SK-N-SH (cell line): ENCODE measurements at regions not wholly inside any gene's neighbourhood (a gene's known extent, or its start where the extent isn't known, plus 50 kb on each side); places are given as distances from the start of the nearest gene placed in this dataset.

Experiments
- CTCF ChIA-PET: fragments of 300-600, 350-600 bp; formaldehyde crosslinking; extraction: SDS; loops from one replicate; lab custom pipeline; 2021; lab: Yijun Ruan, JAX
- POLR2A ChIA-PET: fragments of 350-600 bp; sonication (Branson Sonifier 250); formaldehyde crosslinking; extraction: SDS; loops from one replicate; lab custom pipeline; 2020; ENCODE audit warnings: antibody characterized with exemption, inconsistent platforms; lab: Yijun Ruan, JAX
- DNase-seq: peaks from one replicate; pipeline ENCODE4 v3.0.0; 2012
- H2AFZ ChIP-seq: fragments of 200-600 bp; sonication (generic); 2 replicates; pipeline ENCODE4 v1.8.1; 2016; ENCODE audit warnings: antibody characterized with exemption, mild to moderate bottlenecking, low read depth
- H3F3A ChIP-seq: fragments of 200-600 bp; sonication (generic); replicated peaks from 2 replicates; pipeline ENCODE3; 2016; ENCODE audit warnings: antibody characterized with exemption, mild to moderate bottlenecking; ENCODE audit not compliant: insufficient read depth
- H3K27ac ChIP-seq, 2 experiments: fragments of 200-500 bp in 1 of 2; fragments of 200-600 bp in 1 of 2; sonication (Bioruptor generic) in 1 of 2; sonication (generic), shearing (Covaris generic) in 1 of 2; 2 replicates each; pipeline versions ENCODE4 v1.5.1 to v1.6.1; 2014 to 2016; ENCODE audit warnings: low read depth in 2 of 2, inconsistent platforms in 1 of 2, low read length in 1 of 2, mild to moderate bottlenecking in 1 of 2, mixed read lengths in 1 of 2
- H3K27me3 ChIP-seq: fragments of 200-600 bp; sonication (generic), shearing (Covaris generic); 2 replicates; pipeline ENCODE4 v1.6.1; 2016; ENCODE audit warnings: mixed run types; ENCODE audit not compliant: insufficient read depth
- H3K36me3 ChIP-seq, 2 experiments: fragments of 200-500 bp in 1 of 2; fragments of 200-600 bp in 1 of 2; sonication (Bioruptor generic) in 1 of 2; sonication (generic) in 1 of 2; replicated peaks in 1 of 2; 2 replicates each; pipeline versions ENCODE3 to v1.5.1; 2014 to 2016; ENCODE audit warnings: low read length in 1 of 2, mild to moderate bottlenecking in 1 of 2; ENCODE audit not compliant: insufficient read depth in 2 of 2, control insufficient read depth in 1 of 2
- H3K4me1 ChIP-seq, 2 experiments: fragments of 200-500 bp in 1 of 2; fragments of 200-600 bp in 1 of 2; sonication (Bioruptor generic) in 1 of 2; sonication (generic), shearing (Covaris generic) in 1 of 2; 2 replicates each; pipeline versions ENCODE4 v1.5.1 to v1.6.1; 2014 to 2016; ENCODE audit warnings: low read depth in 1 of 2, low read length in 1 of 2, mixed run types in 1 of 2; ENCODE audit not compliant: insufficient read depth in 2 of 2, control insufficient read depth in 1 of 2
- H3K4me2 ChIP-seq: fragments of 200-600 bp; sonication (generic), shearing (Covaris generic); 2 replicates; pipeline ENCODE4 v1.6.1; 2017; ENCODE audit warnings: mixed run types
- H3K4me3 ChIP-seq, 2 experiments: fragments of 200-500 bp in 1 of 2; fragments of 200-600 bp in 1 of 2; sonication (Bioruptor generic) in 1 of 2; sonication (generic), shearing (Covaris generic) in 1 of 2; 2 replicates each; pipeline versions ENCODE4 v1.5.1 to v1.8.1; 2014 to 2016; ENCODE audit warnings: low read depth in 2 of 2, inconsistent platforms in 1 of 2, low read length in 1 of 2, mild to moderate bottlenecking in 1 of 2, mixed read lengths in 1 of 2, moderate library complexity in 1 of 2
- H3K79me2 ChIP-seq: fragments of 200-600 bp; sonication (generic); 2 replicates; pipeline ENCODE4 v1.8.1; 2017; ENCODE audit warnings: mild to moderate bottlenecking; ENCODE audit not compliant: insufficient read depth
- H3K9ac ChIP-seq: fragments of 200-600 bp; sonication (generic); 2 replicates; pipeline ENCODE4 v1.6.1; 2017; ENCODE audit warnings: mixed run types
- H3K9me2 ChIP-seq: fragments of 200-600 bp; sonication (generic); 2 replicates; pipeline ENCODE4 v1.6.1; 2017; ENCODE audit warnings: mixed run types
- H3K9me3 ChIP-seq: fragments of 200-600 bp; sonication (generic); 2 replicates; pipeline ENCODE4 v1.6.1; 2017; ENCODE audit warnings: mixed run types, mild to moderate bottlenecking, moderate library complexity
- H4K20me1 ChIP-seq: fragments of 200-600 bp; sonication (generic); 2 replicates; pipeline ENCODE4 v1.6.1; 2017; ENCODE audit warnings: mild to moderate bottlenecking, mixed run types; ENCODE audit not compliant: insufficient read depth
- CHD2 ChIP-seq: fragments of 150-350 bp; IDR thresholded peaks from 2 replicates; pipeline ENCODE4 v1.6.1; 2018; ENCODE audit warnings: low read length; ENCODE audit not compliant: partially characterized antibody
- CTCF ChIP-seq: fragments of 200-600 bp; sonication (generic); IDR thresholded peaks from 2 replicates; pipeline ENCODE4 v1.6.1; 2017; ENCODE audit warnings: antibody characterized with exemption, mild to moderate bottlenecking, moderate library complexity
- EP300 ChIP-seq, 2 experiments: IDR thresholded peaks; 2 replicates each; pipeline versions ENCODE4 v1.4.0 to v1.6.1; 2012; ENCODE audit warnings: borderline replicate concordance in 1 of 2, low read depth in 1 of 2, low read length in 1 of 2
- FOSL2 ChIP-seq: IDR thresholded peaks from 2 replicates; pipeline ENCODE4 v1.4.0; 2012; ENCODE audit warnings: low read depth, mild to moderate bottlenecking, moderate library complexity, borderline replicate concordance
- FOXM1 ChIP-seq: IDR thresholded peaks from 2 replicates; pipeline ENCODE4 v1.4.0; 2012; ENCODE audit warnings: low read depth, mild to moderate bottlenecking
- GATA2 ChIP-seq: sonication (generic); formaldehyde crosslinking; IDR thresholded peaks from 2 replicates; pipeline ENCODE4 v1.5.0; 2020; ENCODE audit warnings: mild to moderate bottlenecking, missing genetic modification reagents
- JUND ChIP-seq: IDR thresholded peaks from 2 replicates; pipeline ENCODE4 v1.4.0; 2012
- POLR2AphosphoS5 ChIP-seq: IDR thresholded peaks from 2 replicates; pipeline ENCODE4 v1.6.1; 2012; ENCODE audit warnings: low read depth, low read length
- REST ChIP-seq: IDR thresholded peaks from 2 replicates; pipeline ENCODE4 v1.6.1; 2012; ENCODE audit warnings: mild to moderate bottlenecking, low read depth, low read length, moderate library complexity
- RFX5 ChIP-seq: IDR thresholded peaks from 2 replicates; pipeline ENCODE4 v1.6.1; 2012; ENCODE audit warnings: mild to moderate bottlenecking, improper control_type of control experiment, low read length
- TAF1 ChIP-seq: IDR thresholded peaks from 2 replicates; pipeline ENCODE4 v1.6.1; 2012; ENCODE audit warnings: low read depth, mild to moderate bottlenecking, low read length, moderate library complexity, borderline replicate concordance
- TCF12 ChIP-seq: IDR thresholded peaks from 2 replicates; pipeline ENCODE4 v1.4.0; 2012
- USF1 ChIP-seq: IDR thresholded peaks from 2 replicates; pipeline ENCODE4 v1.4.0; 2012; ENCODE audit warnings: low read depth, borderline replicate concordance
- YY1 ChIP-seq: IDR thresholded peaks from 2 replicates; pipeline ENCODE4 v1.4.0; 2012; ENCODE audit warnings: low read depth, mild to moderate bottlenecking
- ZBTB33 ChIP-seq: IDR thresholded peaks from 2 replicates; pipeline ENCODE4 v1.4.0; 2012; ENCODE audit warnings: low read depth, borderline replicate concordance
- WGBS: methylation state at CpG from one replicate; pipeline ENCODE4 v1.1.6; 2017; ENCODE audit warnings: low lambda C conversion rate; 5-methylcytosine and 5-hydroxymethylcytosine counted together

GRCh38 chr12:84702001-84702400 is 210.6 kb downstream of the SLC6A15 start:
- no peaks in the 10 kb centered on the region for H3K36me3 ChIP-seq
- no peaks in the 10 kb centered on the region for H4K20me1 ChIP-seq
- H3F3A ChIP-seq: no peaks in the 10 kb centered on the region
- H3K9me3 ChIP-seq: no peaks in the 10 kb centered on the region
- DNase-seq: no peak
- TF ChIP-seq EP300 (IDR thresholded peaks at IDR 0.05; ENCODE audit: borderline replicate concordance in 1 of 2, low read depth in 1 of 2, low read length in 1 of 2): no peak
- TF ChIP-seq RFX5: no peak
- TF ChIP-seq JUND: peak; percentile 35; the same call in 1 of the 2 replicates
- TF ChIP-seq CHD2: no peak
- no peak for TF ChIP-seq FOXM1
- 0 out of 2 replicates have a peak, but pooled peaks have one; percentile 18 for TF ChIP-seq FOSL2
- no peak for TF ChIP-seq ZBTB33
- TF ChIP-seq TAF1: no peak
- TF ChIP-seq YY1: no peak
- no peak for TF ChIP-seq POLR2AphosphoS5
- no peak for TF ChIP-seq TCF12
- TF ChIP-seq REST: no peak
- TF ChIP-seq CTCF: no peak
- TF ChIP-seq USF1: no peak
- no peak for TF ChIP-seq GATA2 (CRISPR knock-in tag)
- no peak overlapping the region for H3K27ac ChIP-seq
- no peak overlapping the region for H3K4me3 ChIP-seq
- no peaks in the 10 kb centered on the region for H3K27me3 ChIP-seq
- no peak overlapping the region for H2AFZ ChIP-seq
- ChIA-PET CTCF (no interaction called here), POLR2A (no interaction called here)
- no peak overlapping the region for H3K4me2 ChIP-seq
- H3K4me1 ChIP-seq: peaks cover 0 to 10% of the 10 kb centered on the region in 2 experiments; a peak in 2 of 4 replicates
- no peak overlapping the region for H3K9ac ChIP-seq
- H3K9me2 ChIP-seq: no peaks in the 10 kb centered on the region
- 78% methylated on average over 2 of the region's 2 CpGs for WGBS
- no peaks in the 10 kb centered on the region for H3K79me2 ChIP-seq
